K562 (cell line): ENCODE measurements at regions not wholly inside any gene's neighbourhood (a gene's known extent, or its start where the extent isn't known, plus 50 kb on each side); places are given as distances from the start of the nearest gene placed in this dataset.

Source experiments
- ATAC-seq: fragments of 200-7000 bp; cut with Tn5 transposase; 3 replicates; pipeline ENCODE4 v1.9.1; 2020; ENCODE audit warnings: moderate library complexity
- BruUV-seq: library from RNA; stranded (reverse); fragments of 400-500 nt; replicated peaks from 2 replicates; lab custom pipeline; 2021; lab: Mats Ljungman, UMichigan
- CTCF ChIA-PET: fragments of 300-600 bp; formaldehyde crosslinking; extraction: SDS; loops from one replicate; lab custom pipeline; 2021; ENCODE audit warnings: low intra/inter-chr PET ratio; lab: Yijun Ruan, JAX
- POLR2A ChIA-PET: fragments of 300-600, 350-650 bp; sonication (Branson Sonifier 250); formaldehyde crosslinking; extraction: SDS; loops from one replicate; lab custom pipeline; 2021; ENCODE audit warnings: antibody characterized with exemption, inconsistent platforms; lab: Yijun Ruan, JAX
- DNase-seq, 4 experiments: peaks; one replicate each; pipeline versions ENCODE4 v3.0.0 to v3.0.0-alpha.2; 2011 to 2018; ENCODE audit warnings: low spot score in 3 of 4, mixed read lengths in 3 of 4; ENCODE audit errors: extremely low read depth in 1 of 4
- FAIRE-seq: peaks from 2 replicates; lab custom pipeline; 2011; peaks lifted over from hg19 to GRCh38; lab: Jason Lieb, UNC
- H2AFZ ChIP-seq: 2 replicates; pipeline ENCODE4 v1.6.0; 2011; ENCODE audit warnings: low read depth, low read length, control low read depth, inconsistent platforms
- H3K27ac ChIP-seq: fragments of 200-600 bp; 3 replicates; pipeline ENCODE4 v1.8.0; 2011; ENCODE audit warnings: low read depth, mild to moderate bottlenecking, control low read depth, inconsistent platforms, low read length, moderate library complexity, mixed read lengths; ENCODE audit errors: extremely low read depth
- H3K27me3 ChIP-seq, 2 experiments: fragments of 300-600 bp in 1 of 2; 2 replicates in 1 of 2; 3 replicates in 1 of 2; pipeline versions ENCODE4 v1.6.0 to v1.8.0; 2011; ENCODE audit warnings: inconsistent platforms in 2 of 2, low read length in 2 of 2, mild to moderate bottlenecking in 1 of 2, mixed read lengths in 1 of 2, moderate library complexity in 1 of 2; ENCODE audit not compliant: control insufficient read depth in 2 of 2, insufficient read depth in 2 of 2
- H3K36me3 ChIP-seq: fragments of 300-600 bp; 3 replicates; pipeline ENCODE4 v1.8.0; 2011; ENCODE audit warnings: mild to moderate bottlenecking, low read length, inconsistent platforms; ENCODE audit not compliant: control insufficient read depth, insufficient read depth
- H3K4me1 ChIP-seq, 2 experiments: fragments of 200-600 bp in 1 of 2; replicated peaks in 1 of 2; 2 replicates in 1 of 2; 3 replicates in 1 of 2; pipeline versions ENCODE4 v1.5.1 to v1.8.0; 2011; ENCODE audit warnings: inconsistent platforms in 2 of 2, low read length in 2 of 2, mild to moderate bottlenecking in 1 of 2, mixed read lengths in 1 of 2, moderate library complexity in 1 of 2; ENCODE audit not compliant: control insufficient read depth in 2 of 2, insufficient read depth in 2 of 2
- H3K4me2 ChIP-seq: 2 replicates; pipeline ENCODE4 v1.6.1; 2011; ENCODE audit warnings: low read length, control low read depth, inconsistent platforms, mixed read lengths; ENCODE audit not compliant: insufficient read depth
- H3K4me3 ChIP-seq: fragments of 200-600 bp; sonication (generic), shearing (Covaris generic); 2 replicates; pipeline ENCODE4 v1.5.1; 2016; ENCODE audit warnings: control low read depth, inconsistent platforms
- H3K79me2 ChIP-seq: fragments of 200-600 bp; 3 replicates; pipeline ENCODE4 v1.8.0; 2011; ENCODE audit warnings: low read length, inconsistent platforms; ENCODE audit not compliant: control insufficient read depth, insufficient read depth
- H3K9ac ChIP-seq, 2 experiments: 2 replicates each; pipeline versions ENCODE4 v1.6.0 to v1.6.1; 2011; ENCODE audit warnings: low read depth in 2 of 2, low read length in 2 of 2, control low read depth in 1 of 2, inconsistent platforms in 1 of 2, mild to moderate bottlenecking in 1 of 2, mixed read lengths in 1 of 2; ENCODE audit not compliant: insufficient read depth in 1 of 2
- H3K9me1 ChIP-seq: one replicate; pipeline ENCODE4 v1.6.0; 2011; ENCODE audit warnings: inconsistent platforms, mild to moderate bottlenecking, low read length, moderate library complexity; ENCODE audit not compliant: control insufficient read depth, insufficient read depth
- H3K9me3 ChIP-seq: replicated peaks from 2 replicates; pipeline ENCODE4 v1.5.1; 2011; ENCODE audit warnings: low read depth, low read length, inconsistent platforms; ENCODE audit not compliant: control insufficient read depth, insufficient read depth
- H4K20me1 ChIP-seq: replicated peaks from 2 replicates; pipeline ENCODE4 v1.6.1; 2011; ENCODE audit warnings: low read length, inconsistent platforms, mixed read lengths; ENCODE audit not compliant: control insufficient read depth, insufficient read depth
- ATF1 ChIP-seq, 2 experiments: fragments of 450-650 bp in 1 of 2; IDR thresholded peaks; 2 replicates each; pipeline ENCODE4 v1.6.1; 2016; ENCODE audit warnings: missing compliant biosample characterization in 1 of 2, missing genetic modification characterization in 1 of 2
- CBX1 ChIP-seq: sonication (generic); IDR thresholded peaks from 2 replicates; pipeline ENCODE4 v1.6.1; 2016; ENCODE audit warnings: antibody characterized with exemption, low read depth, mild to moderate bottlenecking
- ETS2 ChIP-seq: IDR thresholded peaks from 2 replicates; pipeline ENCODE4 v1.6.1; 2016; ENCODE audit warnings: borderline replicate concordance, missing genetic modification characterization, mild to moderate bottlenecking, moderate library complexity, missing compliant biosample characterization; ENCODE audit not compliant: poor library complexity, severe bottlenecking
- FOS ChIP-seq: IDR thresholded peaks from 3 replicates; pipeline ENCODE4 v1.6.1; 2011; ENCODE audit not compliant: insufficient read length; ENCODE audit errors: extremely low read depth
- LEF1 ChIP-seq: fragments of 450-650 bp; IDR thresholded peaks from 2 replicates; pipeline ENCODE4 v1.6.1; 2016; ENCODE audit warnings: mild to moderate bottlenecking
- MCM3 ChIP-seq: fragments of 450-650 bp; IDR thresholded peaks from 2 replicates; pipeline ENCODE4 v1.6.1; 2016
- NONO ChIP-seq, 2 experiments: fragments of 200-400 bp in 1 of 2; fragments of 450-650 bp in 1 of 2; formaldehyde crosslinking in 1 of 2; IDR thresholded peaks; 2 replicates each; pipeline ENCODE4 v1.6.1; 2017; ENCODE audit warnings: low read depth in 2 of 2, mild to moderate bottlenecking in 2 of 2, moderate library complexity in 2 of 2, low read length in 1 of 2
- PTRF ChIP-seq: fragments of 450-650 bp; IDR thresholded peaks from 2 replicates; pipeline ENCODE4 v1.6.1; 2016; ENCODE audit warnings: mild to moderate bottlenecking, missing genetic modification characterization, missing compliant biosample characterization
- TAF1 ChIP-seq: IDR thresholded peaks from 2 replicates; pipeline ENCODE4 v1.6.1; 2011; ENCODE audit warnings: mild to moderate bottlenecking, low read length, moderate library complexity; ENCODE audit not compliant: insufficient read depth, control insufficient read depth, severe bottlenecking; ENCODE audit errors: extremely low read depth
- ZNF274 ChIP-seq: IDR thresholded peaks from 2 replicates; pipeline ENCODE4 v1.6.1; 2011; ENCODE audit warnings: low read depth, mild to moderate bottlenecking, low read length, moderate library complexity, borderline replicate concordance
- ZNF644 ChIP-seq: fragments of 200-800 bp; sonication (Bioruptor generic); IDR thresholded peaks from 2 replicates; pipeline ENCODE4 v1.6.1; 2016; ENCODE audit warnings: low read depth, missing genetic modification characterization, missing compliant biosample characterization
- WGBS: fragments of 100-300 bp; shearing (Covaris generic); methylation state at CpG from one replicate; pipeline ENCODE4 v1.1.6; 2016; ENCODE audit warnings: low coverage, mixed read lengths; ENCODE audit not compliant: insufficient coverage; ENCODE audit errors: missing lambda C conversion rate; 5-methylcytosine and 5-hydroxymethylcytosine counted together
- in situ Hi-C: fragments of 300-500 bp; cut with MboI; formaldehyde crosslinking; loops from 4 replicates; pipeline ENCODE4 v1.15.0; 2018; ENCODE audit warnings: inconsistent platforms, mixed read lengths
- intact Hi-C: fragments of 100-400 bp; cut with micrococcal nuclease; formaldehyde crosslinking; loops from 2 replicates; pipeline ENCODE4 v1.14.2; 2022
- TF ChIP-seq, protein P1 (sequence below): IDR thresholded peaks from 3 replicates; pipeline ENCODE4 v1.6.1; 2011; ENCODE audit warnings: borderline replicate concordance, mild to moderate bottlenecking, moderate library complexity; ENCODE audit not compliant: insufficient read length; ENCODE audit errors: extremely low read depth
- TF ChIP-seq, protein P2 (sequence below): fragments of 200-800 bp; sonication (Bioruptor generic); IDR thresholded peaks from 2 replicates; pipeline ENCODE4 v1.6.1; 2017; ENCODE audit warnings: missing genetic modification characterization, missing compliant biosample characterization
- TF ChIP-seq, protein P3 (sequence below): sonication (generic); formaldehyde crosslinking; IDR thresholded peaks from 2 replicates; pipeline ENCODE4 v1.8.0; 2022; ENCODE audit warnings: mild to moderate bottlenecking, low read depth, missing genetic modification reagents

DNA sequence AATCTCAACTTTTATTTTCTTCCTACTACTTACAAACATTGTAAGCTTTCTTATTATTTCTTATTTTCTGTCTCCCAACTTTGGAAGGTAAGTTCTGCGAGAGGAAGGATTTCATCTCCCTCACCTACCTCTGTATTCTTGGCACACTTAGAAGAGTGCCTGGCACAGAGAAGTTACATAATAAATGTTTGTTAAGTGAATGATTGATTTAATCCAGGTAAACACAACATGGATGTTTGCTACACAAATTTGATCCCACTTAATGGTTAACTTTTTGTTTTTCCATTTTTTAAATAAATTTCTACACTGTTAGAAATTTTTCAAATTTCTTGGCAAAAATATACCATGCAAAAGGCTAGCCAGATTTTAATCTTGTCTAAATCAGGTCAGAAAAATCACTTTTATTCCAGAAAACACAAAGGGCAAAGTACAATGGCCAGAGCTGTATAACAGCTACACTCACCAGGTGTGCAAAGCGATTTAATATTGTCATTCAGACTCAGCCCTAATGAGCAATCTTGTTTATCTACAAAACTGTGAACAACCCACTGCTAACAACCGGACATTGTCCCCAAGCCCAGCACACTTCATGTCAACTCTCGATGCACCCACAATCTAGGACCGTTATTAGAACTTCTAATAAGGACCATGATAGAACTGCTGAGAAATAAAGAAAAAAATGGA, 222.1 kb upstream of the EEA1 start:
- no peaks in the 10 kb centered on the region for H3K9me1 ChIP-seq
- BruUV-seq = no TSS peak
- POLR2A ChIA-PET = interaction anchor here (1.1 kb wide), 1 partner anchor 13 kb away, joined by 3 read pairs; no protein-coding TSS in a partner anchor
- no peaks in the 10 kb centered on the region for H3K27me3 ChIP-seq
- no peaks in the 10 kb centered on the region for H3K36me3 ChIP-seq
- DNase-seq (no peak), FAIRE-seq (no peak), ATAC-seq (no peak)
- no peaks in the 10 kb centered on the region for H4K20me1 ChIP-seq
- H3K4me3 ChIP-seq = no peak overlapping the region
- no peaks in the 10 kb centered on the region for H3K79me2 ChIP-seq
- H3K4me2 ChIP-seq = no peak overlapping the region
- no peak overlapping the region for H3K9ac ChIP-seq
- H3K9me3 ChIP-seq = no peaks in the 10 kb centered on the region; the same call in 1 of the 2 replicates
- intact Hi-C loops (no loop called here), in situ Hi-C loops (no loop called here)
- peaks cover 0 to 8% of the 10 kb centered on the region in 2 experiments; a peak in 3 of 5 replicates for H3K4me1 ChIP-seq
- CTCF ChIA-PET = no interaction called here
- H3K27ac ChIP-seq = no peak overlapping the region
- WGBS = 60% methylated on average over 5 of the region's 5 CpGs
- no peak overlapping the region for H2AFZ ChIP-seq
- TF ChIP-seq ZNF274 (no peak), FOS (no peak), NONO (IDR thresholded peaks at IDR 0.05; ENCODE audit: low read depth in 2 of 2, low read length in 1 of 2) (no peak), ZNF644 (tag) (no peak), ETS2 (tag) (no peak), LEF1 (no peak), CBX1 (no peak), TAF1 (no peak), MCM3 (no peak), PTRF (tag) (no peak), ATF1 (CRISPR knock-in tag; IDR thresholded peaks at IDR 0.05) (no peak), ATF1 (tag; IDR thresholded peaks at IDR 0.05) (no peak)
- TF ChIP-seq, protein P1, sequence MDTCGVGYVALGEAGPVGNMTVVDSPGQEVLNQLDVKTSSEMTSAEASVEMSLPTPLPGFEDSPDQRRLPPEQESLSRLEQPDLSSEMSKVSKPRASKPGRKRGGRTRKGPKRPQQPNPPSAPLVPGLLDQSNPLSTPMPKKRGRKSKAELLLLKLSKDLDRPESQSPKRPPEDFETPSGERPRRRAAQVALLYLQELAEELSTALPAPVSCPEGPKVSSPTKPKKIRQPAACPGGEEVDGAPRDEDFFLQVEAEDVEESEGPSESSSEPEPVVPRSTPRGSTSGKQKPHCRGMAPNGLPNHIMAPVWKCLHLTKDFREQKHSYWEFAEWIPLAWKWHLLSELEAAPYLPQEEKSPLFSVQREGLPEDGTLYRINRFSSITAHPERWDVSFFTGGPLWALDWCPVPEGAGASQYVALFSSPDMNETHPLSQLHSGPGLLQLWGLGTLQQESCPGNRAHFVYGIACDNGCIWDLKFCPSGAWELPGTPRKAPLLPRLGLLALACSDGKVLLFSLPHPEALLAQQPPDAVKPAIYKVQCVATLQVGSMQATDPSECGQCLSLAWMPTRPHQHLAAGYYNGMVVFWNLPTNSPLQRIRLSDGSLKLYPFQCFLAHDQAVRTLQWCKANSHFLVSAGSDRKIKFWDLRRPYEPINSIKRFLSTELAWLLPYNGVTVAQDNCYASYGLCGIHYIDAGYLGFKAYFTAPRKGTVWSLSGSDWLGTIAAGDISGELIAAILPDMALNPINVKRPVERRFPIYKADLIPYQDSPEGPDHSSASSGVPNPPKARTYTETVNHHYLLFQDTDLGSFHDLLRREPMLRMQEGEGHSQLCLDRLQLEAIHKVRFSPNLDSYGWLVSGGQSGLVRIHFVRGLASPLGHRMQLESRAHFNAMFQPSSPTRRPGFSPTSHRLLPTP = no peak
- TF ChIP-seq, protein P2, sequence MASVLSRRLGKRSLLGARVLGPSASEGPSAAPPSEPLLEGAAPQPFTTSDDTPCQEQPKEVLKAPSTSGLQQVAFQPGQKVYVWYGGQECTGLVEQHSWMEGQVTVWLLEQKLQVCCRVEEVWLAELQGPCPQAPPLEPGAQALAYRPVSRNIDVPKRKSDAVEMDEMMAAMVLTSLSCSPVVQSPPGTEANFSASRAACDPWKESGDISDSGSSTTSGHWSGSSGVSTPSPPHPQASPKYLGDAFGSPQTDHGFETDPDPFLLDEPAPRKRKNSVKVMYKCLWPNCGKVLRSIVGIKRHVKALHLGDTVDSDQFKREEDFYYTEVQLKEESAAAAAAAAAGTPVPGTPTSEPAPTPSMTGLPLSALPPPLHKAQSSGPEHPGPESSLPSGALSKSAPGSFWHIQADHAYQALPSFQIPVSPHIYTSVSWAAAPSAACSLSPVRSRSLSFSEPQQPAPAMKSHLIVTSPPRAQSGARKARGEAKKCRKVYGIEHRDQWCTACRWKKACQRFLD (CRISPR knock-in tag) = no peak
- TF ChIP-seq, protein P3, sequence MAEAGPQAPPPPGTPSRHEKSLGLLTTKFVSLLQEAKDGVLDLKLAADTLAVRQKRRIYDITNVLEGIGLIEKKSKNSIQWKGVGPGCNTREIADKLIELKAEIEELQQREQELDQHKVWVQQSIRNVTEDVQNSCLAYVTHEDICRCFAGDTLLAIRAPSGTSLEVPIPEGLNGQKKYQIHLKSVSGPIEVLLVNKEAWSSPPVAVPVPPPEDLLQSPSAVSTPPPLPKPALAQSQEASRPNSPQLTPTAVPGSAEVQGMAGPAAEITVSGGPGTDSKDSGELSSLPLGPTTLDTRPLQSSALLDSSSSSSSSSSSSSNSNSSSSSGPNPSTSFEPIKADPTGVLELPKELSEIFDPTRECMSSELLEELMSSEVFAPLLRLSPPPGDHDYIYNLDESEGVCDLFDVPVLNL (CRISPR knock-in tag) = no peak
